ENCODE measurements at regions not wholly inside any gene's neighbourhood (a gene's known extent, or its start where the extent isn't known, plus 50 kb on each side); places are given as distances from the start of the nearest gene placed in this dataset.

DNA sequence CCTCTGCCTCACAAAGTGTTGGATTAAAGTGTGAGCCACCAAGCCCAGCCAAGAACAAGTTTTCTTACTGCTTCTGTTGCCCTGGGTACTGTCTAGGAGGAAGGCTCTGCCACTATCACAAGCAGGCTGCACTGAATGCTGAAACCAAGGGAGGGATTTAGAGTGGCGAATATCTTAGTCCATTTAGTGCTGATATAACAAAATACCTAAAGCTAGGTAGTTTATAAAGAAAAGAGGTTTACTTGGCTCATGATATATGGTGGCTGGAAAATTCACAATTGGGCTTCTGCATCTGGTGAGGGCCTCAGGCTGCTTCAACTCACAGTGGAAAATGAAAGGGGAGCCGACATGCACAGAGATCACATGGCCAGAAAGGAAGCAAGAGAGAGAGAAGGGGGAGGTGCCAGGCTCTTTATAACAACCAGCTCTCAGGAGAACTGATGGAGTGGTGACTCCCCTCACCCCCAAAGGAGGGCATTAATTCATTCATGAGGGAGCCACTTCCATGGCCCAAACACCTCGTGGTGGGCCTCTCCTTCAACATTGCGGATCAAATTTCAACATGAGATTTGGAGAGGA lies 146.0 kb upstream of the SERPINE2 start:
- H3K4me3 ChIP-seq (ENCODE audit: low read length), result no peak overlapping the region
- TF ChIP-seq, protein P1, sequence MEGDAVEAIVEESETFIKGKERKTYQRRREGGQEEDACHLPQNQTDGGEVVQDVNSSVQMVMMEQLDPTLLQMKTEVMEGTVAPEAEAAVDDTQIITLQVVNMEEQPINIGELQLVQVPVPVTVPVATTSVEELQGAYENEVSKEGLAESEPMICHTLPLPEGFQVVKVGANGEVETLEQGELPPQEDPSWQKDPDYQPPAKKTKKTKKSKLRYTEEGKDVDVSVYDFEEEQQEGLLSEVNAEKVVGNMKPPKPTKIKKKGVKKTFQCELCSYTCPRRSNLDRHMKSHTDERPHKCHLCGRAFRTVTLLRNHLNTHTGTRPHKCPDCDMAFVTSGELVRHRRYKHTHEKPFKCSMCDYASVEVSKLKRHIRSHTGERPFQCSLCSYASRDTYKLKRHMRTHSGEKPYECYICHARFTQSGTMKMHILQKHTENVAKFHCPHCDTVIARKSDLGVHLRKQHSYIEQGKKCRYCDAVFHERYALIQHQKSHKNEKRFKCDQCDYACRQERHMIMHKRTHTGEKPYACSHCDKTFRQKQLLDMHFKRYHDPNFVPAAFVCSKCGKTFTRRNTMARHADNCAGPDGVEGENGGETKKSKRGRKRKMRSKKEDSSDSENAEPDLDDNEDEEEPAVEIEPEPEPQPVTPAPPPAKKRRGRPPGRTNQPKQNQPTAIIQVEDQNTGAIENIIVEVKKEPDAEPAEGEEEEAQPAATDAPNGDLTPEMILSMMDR (IDR thresholded peaks at IDR 0.05; ENCODE audit: insufficient read depth, low read depth, low read length, missing control alignments), result no peak
- no peak for DNase-seq (ENCODE audit: low read depth)

GRCh38 chr2:224183086-224183485 lies 144.0 kb upstream of the SERPINE2 start:
- DNase-seq (ENCODE audit: low read depth), result no peak
- H3K4me3 ChIP-seq (ENCODE audit: low read length), result no peak overlapping the region
- TF ChIP-seq, protein P1 (IDR thresholded peaks at IDR 0.05; ENCODE audit: insufficient read depth, low read depth, low read length, missing control alignments), result no peak

DNA sequence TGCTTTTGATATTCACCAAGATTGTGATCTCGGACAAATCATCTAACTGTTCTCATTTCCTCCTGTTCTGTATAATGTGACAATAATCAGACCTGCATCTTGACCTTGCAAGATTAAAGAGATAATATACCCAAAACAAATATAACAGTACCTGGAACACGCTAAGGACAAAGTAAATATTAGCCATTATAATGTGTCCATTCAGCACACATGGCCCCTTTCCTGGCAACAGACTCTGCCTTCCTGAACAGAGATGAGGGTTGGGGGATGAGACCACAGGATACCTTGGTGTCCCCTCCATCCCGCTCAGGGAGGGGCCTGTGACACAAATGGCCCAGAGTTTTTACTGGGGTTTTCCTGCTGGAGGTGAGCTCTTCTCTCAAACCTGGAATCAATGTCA lies 143.4 kb upstream of the SERPINE2 start:
- no peak for DNase-seq (ENCODE audit: low read depth)
- no peak overlapping the region for H3K4me3 ChIP-seq (ENCODE audit: low read length)
- TF ChIP-seq, protein P1 (IDR thresholded peaks at IDR 0.05; ENCODE audit: insufficient read depth, low read depth, low read length, missing control alignments), result no peak

GRCh38 chr2:224181534-224182155 lies 142.6 kb upstream of the SERPINE2 start:
- peak; percentile 72 for DNase-seq (ENCODE audit: low read depth)
- H3K4me3 ChIP-seq (ENCODE audit: low read length), result no peak overlapping the region
- TF ChIP-seq, protein P1 (IDR thresholded peaks at IDR 0.05; ENCODE audit: insufficient read depth, low read depth, low read length, missing control alignments), result no peak

GRCh38 chr2:224180810-224181209 lies 141.7 kb upstream of the SERPINE2 start:
- TF ChIP-seq, protein P1 (IDR thresholded peaks at IDR 0.05; ENCODE audit: insufficient read depth, low read depth, low read length, missing control alignments), result no peak
- H3K4me3 ChIP-seq (ENCODE audit: low read length), result no peak overlapping the region
- no peak for DNase-seq (ENCODE audit: low read depth)

- TF ChIP-seq, protein P1 (IDR thresholded peaks at IDR 0.05; ENCODE audit: insufficient read depth, low read depth, low read length, missing control alignments), result no peak
- DNase-seq (ENCODE audit: low read depth), result peak; percentile 86
- no peak overlapping the region for H3K4me3 ChIP-seq (ENCODE audit: low read length)
Observed at GRCh38 chr2:224178056-224178455, 139.0 kb upstream of the SERPINE2 start.

- TF ChIP-seq, protein P1 (IDR thresholded peaks at IDR 0.05; ENCODE audit: insufficient read depth, low read depth, low read length, missing control alignments), result no peak
- H3K4me3 ChIP-seq (ENCODE audit: low read length), result no peak overlapping the region
- DNase-seq (ENCODE audit: low read depth), result no peak
Observed at GRCh38 chr2:224175538-224175937, 136.5 kb upstream of the SERPINE2 start.
